Body of pancreas (tissue), 4 donors: ENCODE measurements at regions not wholly inside any gene's neighbourhood (a gene's known extent, or its start where the extent isn't known, plus 50 kb on each side); places are given as distances from the start of the nearest gene placed in this dataset.

Experiments
- ATAC-seq: fragments of 150-250 bp; one replicate; pipeline ENCODE4 v1.9.1; 2016
- DNase-seq, 4 donors: peaks; one replicate each; pipeline ENCODE4 v3.0.0-alpha.2; 2019
- H3K27ac ChIP-seq, 4 donors: fragments of 200-600 bp; sonication (generic); 1 replicate in 3 of 4; 2 replicates in 1 of 4; pipeline versions ENCODE4 v1.5.1 to v1.6.1; 2016 to 2019; ENCODE audit warnings: mild to moderate bottlenecking in 1 of 4, mixed read lengths in 1 of 4, moderate library complexity in 1 of 4
- H3K27me3 ChIP-seq, 2 donors: fragments of 200-600 bp; sonication (generic); one replicate each; pipeline ENCODE4 v1.6.0; 2016; ENCODE audit warnings: mild to moderate bottlenecking in 1 of 2
- H3K36me3 ChIP-seq, 2 donors: fragments of 200-600 bp; sonication (generic); replicated peaks in 1 of 2; 2 replicates each; pipeline ENCODE4 v1.5.1; 2016; ENCODE audit warnings: low read depth in 2 of 2; ENCODE audit not compliant: insufficient read depth in 1 of 2
- H3K4me1 ChIP-seq: fragments of 200-600 bp; sonication (generic); one replicate; pipeline ENCODE4 v1.6.0; 2016
- H3K4me3 ChIP-seq, 2 donors: fragments of 200-600 bp; sonication (generic); 1 replicate in 1 of 2; 2 replicates in 1 of 2; pipeline ENCODE4 v1.5.1; 2016 to 2019
- H3K9me3 ChIP-seq, 3 donors: fragments of 200-600 bp; sonication (generic); 1 replicate in 2 of 3; 2 replicates in 1 of 3; pipeline ENCODE4 v1.5.1; 2016
- POLR2A ChIP-seq, 3 donors: fragments of 450-650 bp; IDR thresholded peaks; one replicate each; pipeline ENCODE4 v1.6.1; 2016; ENCODE audit warnings: antibody characterized with exemption in 3 of 3, mild to moderate bottlenecking in 2 of 3
- WGBS, 2 donors: methylation state at CpG; one replicate each; pipeline ENCODE4 v1.1.5; 2017; 5-methylcytosine and 5-hydroxymethylcytosine counted together
- intact Hi-C: fragments of 100-400 bp; cut with DNase I; formaldehyde crosslinking; loops from one replicate; pipeline ENCODE4 v1.15.1; 2023
- TF ChIP-seq, protein P1 (sequence below), 7 experiments: fragments of 450-650 bp in 4 of 7; fragments of 200-600 bp in 3 of 7; sonication (generic) in 3 of 7; IDR thresholded peaks; one replicate each; pipeline ENCODE4 v1.5.1; 2016 to 2019; ENCODE audit warnings: antibody characterized with exemption in 7 of 7

DNA sequence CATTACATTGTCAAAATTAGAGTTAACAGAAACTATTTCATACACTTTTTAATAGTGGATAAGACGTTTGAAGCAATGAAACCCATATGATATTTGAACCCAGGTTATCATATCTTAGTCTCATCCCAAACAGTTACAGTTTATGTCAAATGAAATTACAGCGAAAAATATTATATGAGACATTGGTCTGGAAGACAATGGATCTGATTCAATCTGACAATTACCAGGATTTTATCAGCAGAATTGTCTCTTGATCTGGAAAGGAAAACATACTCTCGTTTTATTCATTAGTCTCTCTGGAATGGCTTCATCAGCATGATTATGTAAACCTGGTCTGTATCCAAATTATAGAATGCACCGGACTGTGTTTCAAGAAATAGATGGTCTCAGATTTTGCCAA lies 818.6 kb downstream of the NCAM2 start:
- WGBS, 2 donors, result 34 to 50% methylated on average over 4 of the region's 4 CpGs
- TF ChIP-seq, protein P1, sequence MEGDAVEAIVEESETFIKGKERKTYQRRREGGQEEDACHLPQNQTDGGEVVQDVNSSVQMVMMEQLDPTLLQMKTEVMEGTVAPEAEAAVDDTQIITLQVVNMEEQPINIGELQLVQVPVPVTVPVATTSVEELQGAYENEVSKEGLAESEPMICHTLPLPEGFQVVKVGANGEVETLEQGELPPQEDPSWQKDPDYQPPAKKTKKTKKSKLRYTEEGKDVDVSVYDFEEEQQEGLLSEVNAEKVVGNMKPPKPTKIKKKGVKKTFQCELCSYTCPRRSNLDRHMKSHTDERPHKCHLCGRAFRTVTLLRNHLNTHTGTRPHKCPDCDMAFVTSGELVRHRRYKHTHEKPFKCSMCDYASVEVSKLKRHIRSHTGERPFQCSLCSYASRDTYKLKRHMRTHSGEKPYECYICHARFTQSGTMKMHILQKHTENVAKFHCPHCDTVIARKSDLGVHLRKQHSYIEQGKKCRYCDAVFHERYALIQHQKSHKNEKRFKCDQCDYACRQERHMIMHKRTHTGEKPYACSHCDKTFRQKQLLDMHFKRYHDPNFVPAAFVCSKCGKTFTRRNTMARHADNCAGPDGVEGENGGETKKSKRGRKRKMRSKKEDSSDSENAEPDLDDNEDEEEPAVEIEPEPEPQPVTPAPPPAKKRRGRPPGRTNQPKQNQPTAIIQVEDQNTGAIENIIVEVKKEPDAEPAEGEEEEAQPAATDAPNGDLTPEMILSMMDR (IDR thresholded peaks at IDR 0.05), result no peak
- TF ChIP-seq POLR2A (IDR thresholded peaks at IDR 0.05), result no peak
- no peaks in the 10 kb centered on the region for H3K4me1 ChIP-seq
- no peaks in the 10 kb centered on the region for H3K9me3 ChIP-seq
- no peaks in the 10 kb centered on the region for H3K27me3 ChIP-seq
- DNase-seq, result no peak
- no peak overlapping the region for H3K4me3 ChIP-seq
- H3K27ac ChIP-seq, result no peak overlapping the region
- intact Hi-C loops, result no loop called here
- H3K36me3 ChIP-seq, result no peaks in the 10 kb centered on the region
- ATAC-seq, result no peak

- Histone ChIP-seq H3K4me1 (no peaks in the 10 kb centered on the region), H3K27me3 (no peaks in the 10 kb centered on the region), H3K4me3 (no peak overlapping the region), H3K27ac (no peak overlapping the region), H3K9me3 (no peaks in the 10 kb centered on the region), H3K36me3 (no peaks in the 10 kb centered on the region)
- WGBS, 2 donors, result 53 to 58% methylated on average over 2 of the region's 2 CpGs
- DNase-seq (no peak), ATAC-seq (no peak)
- intact Hi-C loops, result no loop called here
- no peak for TF ChIP-seq POLR2A (IDR thresholded peaks at IDR 0.05)
- TF ChIP-seq, protein P1 (IDR thresholded peaks at IDR 0.05), result no peak
These were observed 820.7 kb downstream of the NCAM2 start for GRCh38 chr21:21818898-21819297.

- ATAC-seq, result no peak
- no peaks in the 10 kb centered on the region for H3K9me3 ChIP-seq
- WGBS, 2 donors, result 44 to 64% methylated on average over 1 of the region's 1 CpG
- no peak overlapping the region for H3K27ac ChIP-seq
- H3K36me3 ChIP-seq, result no peaks in the 10 kb centered on the region
- no peaks in the 10 kb centered on the region for H3K27me3 ChIP-seq
- no peak for TF ChIP-seq POLR2A (IDR thresholded peaks at IDR 0.05)
- TF ChIP-seq, protein P1 (IDR thresholded peaks at IDR 0.05), result no peak
- no peak for DNase-seq
- H3K4me3 ChIP-seq, result no peak overlapping the region
- no peaks in the 10 kb centered on the region for H3K4me1 ChIP-seq
- intact Hi-C loops, result no loop called here
These were observed 829.9 kb downstream of the NCAM2 start for GRCh38 chr21:21828130-21828529.

DNA sequence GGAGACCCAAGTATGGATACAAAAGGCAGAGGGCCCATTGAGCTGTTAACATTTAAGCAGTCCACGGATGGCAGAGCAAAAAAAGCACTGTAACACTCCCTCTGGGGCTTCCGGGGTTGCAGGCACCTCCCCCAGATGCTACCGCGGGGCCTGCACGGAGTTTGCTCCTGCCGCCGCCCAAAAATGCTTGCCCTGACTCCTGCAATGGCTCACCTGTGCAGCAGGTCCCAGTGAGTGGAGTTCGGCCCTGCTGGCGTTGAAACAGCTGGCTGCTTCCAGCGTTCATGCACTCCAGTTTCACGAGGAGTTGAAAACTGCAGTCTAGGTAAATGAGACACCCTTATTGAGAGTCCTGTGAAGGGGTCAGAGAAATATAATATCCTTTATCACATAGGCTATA lies 832.8 kb downstream of the NCAM2 start:
- TF ChIP-seq, protein P1 (IDR thresholded peaks at IDR 0.05), result no peak
- TF ChIP-seq POLR2A (IDR thresholded peaks at IDR 0.05), result no peak
- no peak overlapping the region for H3K4me3 ChIP-seq
- no peaks in the 10 kb centered on the region for H3K4me1 ChIP-seq
- no peaks in the 10 kb centered on the region for H3K9me3 ChIP-seq
- ATAC-seq (no peak), DNase-seq (no peak)
- H3K27me3 ChIP-seq, result no peaks in the 10 kb centered on the region
- no peak overlapping the region for H3K27ac ChIP-seq
- H3K36me3 ChIP-seq, result no peaks in the 10 kb centered on the region
- intact Hi-C loops, result no loop called here
- WGBS, 2 donors, result 76 to 81% methylated on average over 11 of the region's 11 CpGs

DNA sequence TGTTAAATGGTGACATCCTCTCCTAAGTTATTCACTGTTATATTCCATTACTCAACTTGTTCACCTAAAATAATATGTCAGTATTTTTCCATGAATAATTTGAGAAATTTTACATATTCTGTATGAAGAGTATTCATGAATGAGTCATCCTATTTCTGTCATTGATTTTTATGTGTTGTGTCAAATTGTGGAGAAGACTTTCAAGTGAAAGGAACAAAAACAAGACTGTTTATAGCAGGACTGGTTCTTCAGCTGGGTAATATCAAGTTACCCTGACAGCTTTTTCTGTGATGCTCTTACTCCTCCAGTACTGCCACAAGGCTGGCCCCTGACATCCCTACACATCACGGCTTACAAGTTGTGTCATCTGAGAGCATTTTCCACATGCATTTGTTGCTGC lies 847.7 kb downstream of the NCAM2 start:
- WGBS, 2 donors, result 30 to 52% methylated on average over 1 of the region's 1 CpG
- intact Hi-C loops, result no loop called here
- H3K9me3 ChIP-seq, result no peaks in the 10 kb centered on the region
- no peaks in the 10 kb centered on the region for H3K36me3 ChIP-seq
- no peaks in the 10 kb centered on the region for H3K27me3 ChIP-seq
- H3K4me1 ChIP-seq, result no peaks in the 10 kb centered on the region
- H3K27ac ChIP-seq, result no peak overlapping the region
- DNase-seq (no peak), ATAC-seq (no peak)
- H3K4me3 ChIP-seq, result no peak overlapping the region
- TF ChIP-seq, protein P1 (IDR thresholded peaks at IDR 0.05), result no peak
- TF ChIP-seq POLR2A (IDR thresholded peaks at IDR 0.05), result no peak
